ENCODE measurements at regions not wholly inside any gene's neighbourhood (a gene's known extent, or its start where the extent isn't known, plus 50 kb on each side); places are given as distances from the start of the nearest gene placed in this dataset.
"Not testable (repeated sequence)": the region's sequence is repeated elsewhere in the genome, so short reads cannot be mapped to it uniquely, and the experiment has no call there.

- ATAC-seq: no peak
- Mint-ChIP-seq H3K27me3 (peaks cover 37% of the 10 kb centered on the region), H3K4me1 (peaks cover 30% of the 10 kb centered on the region), H3K4me3 (no peak overlapping the region), H3K9me3 (no peaks in the 10 kb centered on the region), H3K27ac (no peak overlapping the region)
- DNase-seq: no peak
Measured at GRCh38 chr1:31507221-31507620, 69.1 kb upstream of the TINAGL1 start.

- Mint-ChIP-seq H3K4me1 (peaks cover 30% of the 10 kb centered on the region), H3K27me3 (peaks cover 33% of the 10 kb centered on the region), H3K9me3 (no peaks in the 10 kb centered on the region), H3K27ac (no peak overlapping the region), H3K4me3 (no peak overlapping the region)
- no peak for DNase-seq
- ATAC-seq: no peak
Measured at GRCh38 chr1:31507676-31508530, 68.4 kb upstream of the TINAGL1 start.

GRCh38 chr1:31509124-31510072 is 66.9 kb upstream of the TINAGL1 start:
- H3K27ac Mint-ChIP-seq: peak overlapping the region; percentile 2 to 36
- H3K9me3 Mint-ChIP-seq: no peaks in the 10 kb centered on the region
- peaks cover 30% of the 10 kb centered on the region for H3K4me1 Mint-ChIP-seq
- peak; percentile 62 for ATAC-seq
- no peak overlapping the region for H3K4me3 Mint-ChIP-seq
- H3K27me3 Mint-ChIP-seq: peaks cover 28% of the 10 kb centered on the region
- no peak for DNase-seq

GRCh38 chr1:31510304-31510703 is 66.0 kb upstream of the TINAGL1 start:
- H3K27ac Mint-ChIP-seq: no peak overlapping the region
- H3K4me3 Mint-ChIP-seq: no peak overlapping the region
- ATAC-seq (no peak), DNase-seq (no peak)
- H3K4me1 Mint-ChIP-seq: peaks cover 28% of the 10 kb centered on the region
- peaks cover 27% of the 10 kb centered on the region for H3K27me3 Mint-ChIP-seq
- no peaks in the 10 kb centered on the region for H3K9me3 Mint-ChIP-seq

- DNase-seq: no peak
- Mint-ChIP-seq H3K4me3 (no peak overlapping the region), H3K9me3 (no peaks in the 10 kb centered on the region), H3K4me1 (peaks cover 19% of the 10 kb centered on the region), H3K27ac (no peak overlapping the region), H3K27me3 (peaks cover 19% of the 10 kb centered on the region)
- no peak for ATAC-seq
Measured at GRCh38 chr1:31510853-31511789, 65.2 kb upstream of the TINAGL1 start.

GRCh38 chr1:31511848-31512615 is 64.3 kb upstream of the TINAGL1 start:
- DNase-seq (no peak), ATAC-seq (no peak)
- H3K4me1 Mint-ChIP-seq: peaks cover 13% of the 10 kb centered on the region
- H3K27me3 Mint-ChIP-seq: peaks cover 10% of the 10 kb centered on the region
- no peak overlapping the region for H3K4me3 Mint-ChIP-seq
- H3K9me3 Mint-ChIP-seq: no peaks in the 10 kb centered on the region
- H3K27ac Mint-ChIP-seq: no peak overlapping the region

GRCh38 chr1:31514117-31514516 is 62.2 kb upstream of the TINAGL1 start:
- Mint-ChIP-seq H3K27me3 (peaks cover 8% of the 10 kb centered on the region), H3K4me1 (peaks cover 9% of the 10 kb centered on the region), H3K9me3 (no peaks in the 10 kb centered on the region), H3K4me3 (no peak overlapping the region), H3K27ac (peak overlapping the region in 1 of 2 donors; percentile 68)
- ATAC-seq: no peak
- DNase-seq: no peak

- H3K27me3 Mint-ChIP-seq: peaks cover 10% of the 10 kb centered on the region
- no peak for DNase-seq
- H3K9me3 Mint-ChIP-seq: no peaks in the 10 kb centered on the region
- no peak for ATAC-seq
- no peak overlapping the region for H3K4me3 Mint-ChIP-seq
- H3K27ac Mint-ChIP-seq: no peak overlapping the region
- H3K4me1 Mint-ChIP-seq: no peaks in the 10 kb centered on the region
Measured at GRCh38 chr1:31515056-31515775, 61.1 kb upstream of the TINAGL1 start.

GRCh38 chr1:31515936-31516335 is 60.4 kb upstream of the TINAGL1 start:
- H3K4me3 Mint-ChIP-seq: no peak overlapping the region
- DNase-seq: no peak
- no peak for ATAC-seq
- peaks cover 11% of the 10 kb centered on the region for H3K27me3 Mint-ChIP-seq
- no peak overlapping the region for H3K27ac Mint-ChIP-seq
- no peaks in the 10 kb centered on the region for H3K4me1 Mint-ChIP-seq
- no peaks in the 10 kb centered on the region for H3K9me3 Mint-ChIP-seq

GRCh38 chr1:31517301-31517700 is 59.0 kb upstream of the TINAGL1 start:
- no peak overlapping the region for H3K27ac Mint-ChIP-seq
- ATAC-seq (no peak), DNase-seq (no peak)
- no peaks in the 10 kb centered on the region for H3K9me3 Mint-ChIP-seq
- H3K4me1 Mint-ChIP-seq: no peaks in the 10 kb centered on the region
- H3K4me3 Mint-ChIP-seq: no peak overlapping the region
- H3K27me3 Mint-ChIP-seq: peaks cover 11% of the 10 kb centered on the region

- not testable (repeated sequence) for H3K4me3 Mint-ChIP-seq, DNase-seq, H3K4me1 Mint-ChIP-seq, ATAC-seq, H3K9me3 Mint-ChIP-seq, H3K27ac Mint-ChIP-seq
- peaks cover 11% of the 10 kb centered on the region for H3K27me3 Mint-ChIP-seq
Measured at GRCh38 chr1:31517986-31518385, 58.3 kb upstream of the TINAGL1 start.

GRCh38 chr1:31521761-31522555 is 54.4 kb upstream of the TINAGL1 start:
- ATAC-seq (no peak), DNase-seq (no peak)
- no peak overlapping the region for H3K4me3 Mint-ChIP-seq
- peaks cover 11% of the 10 kb centered on the region for H3K27me3 Mint-ChIP-seq
- H3K27ac Mint-ChIP-seq: no peak overlapping the region
- no peaks in the 10 kb centered on the region for H3K9me3 Mint-ChIP-seq
- no peaks in the 10 kb centered on the region for H3K4me1 Mint-ChIP-seq

GRCh38 chr1:31522556-31522845 is 53.8 kb upstream of the TINAGL1 start:
- Mint-ChIP-seq H3K27ac (no peak overlapping the region), H3K9me3 (no peaks in the 10 kb centered on the region), H3K4me1 (no peaks in the 10 kb centered on the region), H3K4me3 (no peak overlapping the region), H3K27me3 (peaks cover 11% of the 10 kb centered on the region)
- ATAC-seq (no peak), DNase-seq (no peak)

Measured in stimulated activated naive CD8-positive, alpha-beta T cell treated with anti-CD3 and anti-CD28 coated beads, Interleukin-15, amount 100 ng/mL, for 72 hours (primary cell).